ENCODE measurements at regions not wholly inside any gene's neighbourhood (a gene's known extent, or its start where the extent isn't known, plus 50 kb on each side); places are given as distances from the start of the nearest gene placed in this dataset.

DNA sequence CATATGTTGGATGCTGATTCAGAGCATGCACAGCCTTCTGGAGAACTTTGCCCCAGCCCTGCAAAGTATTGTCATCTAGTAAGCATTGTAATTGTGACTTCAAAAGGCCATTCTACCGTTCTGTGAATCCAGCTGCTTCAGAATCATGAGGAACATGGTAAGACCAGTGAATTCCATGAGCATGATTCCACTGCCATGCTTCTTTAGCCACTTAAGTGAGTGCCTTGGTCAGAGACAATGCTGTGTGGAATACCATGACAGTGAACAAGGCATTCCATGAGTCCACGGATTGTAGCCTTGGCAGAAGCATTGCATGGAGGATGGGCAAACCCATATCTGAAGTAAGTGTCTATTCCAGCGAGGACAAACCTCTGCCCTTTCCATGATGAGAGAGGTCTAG lies 123.7 kb downstream of the S1PR1 start:
- TF ChIP-seq CTCF (IDR thresholded peaks at IDR 0.05; ENCODE audit: poor library complexity) (no peak), EZH2phosphoT487 (IDR thresholded peaks at IDR 0.05; ENCODE audit: low read depth, severe bottlenecking, unreplicated experiment) (no peak)
